Heart right ventricle (tissue), 16 donors: ENCODE measurements at regions not wholly inside any gene's neighbourhood (a gene's known extent, or its start where the extent isn't known, plus 50 kb on each side); places are given as distances from the start of the nearest gene placed in this dataset.

ENCODE experiments used
- ATAC-seq, 8 donors: fragments of 200-7000 bp; cut with Tn5 transposase; one replicate each; pipeline ENCODE4 v1.9.1; 2020; ENCODE audit warnings: mild to moderate bottlenecking in 8 of 8, moderate library complexity in 8 of 8, moderate number of reproducible peaks in 1 of 8
- DNase-seq, 2 donors: peaks; one replicate each; pipeline ENCODE4 v3.0.0-alpha.2; 2020
- H3K27ac ChIP-seq, 10 donors: fragments of 200-600 bp; sonication (generic) in 2 of 10; one replicate each; pipeline versions ENCODE4 v1.5.0 to v1.8.0; 2020 to 2022; ENCODE audit warnings: mild to moderate bottlenecking in 3 of 10
- H3K27me3 ChIP-seq, 7 donors: fragments of 200-600 bp; one replicate each; pipeline ENCODE4 v1.8.0; 2021 to 2022; ENCODE audit warnings: mild to moderate bottlenecking in 2 of 7
- H3K36me3 ChIP-seq, 9 donors: fragments of 200-600 bp; sonication (generic) in 1 of 9; one replicate each; pipeline versions ENCODE4 v1.5.0 to v1.8.0; 2020 to 2022; ENCODE audit warnings: mild to moderate bottlenecking in 2 of 9
- H3K4me1 ChIP-seq, 9 donors: fragments of 200-600 bp; sonication (generic) in 1 of 9; one replicate each; pipeline versions ENCODE4 v1.5.0 to v1.8.0; 2020 to 2022; ENCODE audit warnings: mild to moderate bottlenecking in 4 of 9
- H3K4me3 ChIP-seq, 10 donors: fragments of 200-600 bp; sonication (generic) in 2 of 10; one replicate each; pipeline versions ENCODE4 v1.5.0 to v1.8.0; 2020 to 2022; ENCODE audit warnings: mild to moderate bottlenecking in 7 of 10, moderate library complexity in 2 of 10
- H3K9me3 ChIP-seq, 11 donors: fragments of 200-600 bp in 10 of 11; sonication (generic) in 2 of 11; one replicate each; pipeline versions ENCODE4 v1.5.0 to v1.8.0; 2013 to 2022; ENCODE audit warnings: mild to moderate bottlenecking in 2 of 11, control low read depth in 1 of 11, moderate library complexity in 1 of 11
- WGBS, 2 donors: extraction: QIAGEN DNeasy Blood & Tissue Kit; methylation state at CpG; one replicate each; pipeline ENCODE4 v1.1.7; 2013; ENCODE audit warnings: inconsistent platforms in 1 of 2; 5-methylcytosine and 5-hydroxymethylcytosine counted together
- intact Hi-C, 10 donors: fragments of 100-400 bp; cut with DNase I; formaldehyde crosslinking; loops; one replicate each; pipeline versions ENCODE4 v1.11.1 to v1.14.2; 2022
- TF ChIP-seq, protein P1 (sequence below), 9 donors: fragments of 200-600 bp; sonication (generic) in 2 of 9; IDR thresholded peaks; one replicate each; pipeline versions ENCODE4 v1.5.0 to v1.8.0; 2021 to 2022; ENCODE audit warnings: antibody characterized with exemption in 9 of 9, mild to moderate bottlenecking in 5 of 9, moderate library complexity in 1 of 9
- donor health status: Arrhythmogenic right ventricular cardiomyopathy.
- donor health status: ischemic (EF 13 %, LVEDD 7.1; RV severe dilation, severe dysfunction).
- donor health status: healthy with polysubstance abuse.
- donor health status: DM: no; HTN: yes; CAD: no.
- donor health status: DM: no; HTN: no; CAD: no.
- donor health status: ischemic (EF 25% LVEDD 6.9; RV normal size, moderate dysfunction).
- donor health status: ischemic (EF 25% LVEDD 5.7; RV mildly dilated, moderate dysfunction).
- donor health status: healthy.
- donor health status: DM: yes; HTN: yes; CAD: no.
- donor health status: Ischemic cardiomyopathy.
- donor health status: ischemic (EF 35%, LVEDD 5.7; RV mildly dilated, moderate dysfunction).
- donor health status: nonischemic (EF 11% LVEDD 7.7; RV severe dilation, severe dysfunction).
- donor health status: DM: yes; HTN: yes; CAD: no.
- donor health status: PGD.
- donor health status: ischemic (EF 29% LVEDD 5.4; RV normal size, mild dysfunction).
- donor health status: nonischemic (EF 23%, LVEDD 6.1; RV moderate dilation, normal function).

DNA sequence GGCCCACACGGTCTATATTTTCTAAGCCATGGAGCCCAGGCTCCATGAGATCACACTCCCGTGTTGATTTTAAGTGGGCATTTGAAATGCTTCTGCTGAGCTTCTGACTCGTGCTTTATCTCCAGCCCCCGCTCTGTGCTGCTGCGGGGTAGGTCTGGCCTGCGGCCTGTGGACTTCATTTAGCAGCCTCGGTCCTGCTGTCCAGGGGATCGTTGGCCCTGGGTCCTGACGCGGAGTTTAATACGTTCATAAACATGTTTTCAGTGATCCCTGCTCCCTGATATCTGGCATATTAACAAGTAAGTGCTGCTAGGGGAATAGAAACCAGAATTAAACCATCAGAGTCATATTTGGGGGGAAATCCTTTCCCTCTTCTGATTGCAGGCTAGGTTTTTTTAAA, 540.3 kb upstream of the MGMT start:
- intact Hi-C loops = loop anchor here in 2 of 10 donors (5.0 to 10.0 kb wide), 2 partner anchors 96 to 1028 kb away; no protein-coding TSS in a partner anchor
- H3K4me1 ChIP-seq = peaks cover 0 to 40% (median 11%) of the 10 kb centered on the region in 9 donors
- peaks cover 0 to 14% (median 0%) of the 10 kb centered on the region in 7 donors for H3K27me3 ChIP-seq
- peak overlapping the region in 9 of 10 donors; percentile 9 to 76 (median 65) for H3K27ac ChIP-seq
- DNase-seq (peak; percentile 40 to 56), ATAC-seq (peak in 7 of 8 donors; percentile 50 to 80 (median 58))
- WGBS, 2 donors = 53 to 59% methylated on average over 11 of the region's 11 CpGs
- no peaks in the 10 kb centered on the region for H3K36me3 ChIP-seq
- TF ChIP-seq, protein P1, sequence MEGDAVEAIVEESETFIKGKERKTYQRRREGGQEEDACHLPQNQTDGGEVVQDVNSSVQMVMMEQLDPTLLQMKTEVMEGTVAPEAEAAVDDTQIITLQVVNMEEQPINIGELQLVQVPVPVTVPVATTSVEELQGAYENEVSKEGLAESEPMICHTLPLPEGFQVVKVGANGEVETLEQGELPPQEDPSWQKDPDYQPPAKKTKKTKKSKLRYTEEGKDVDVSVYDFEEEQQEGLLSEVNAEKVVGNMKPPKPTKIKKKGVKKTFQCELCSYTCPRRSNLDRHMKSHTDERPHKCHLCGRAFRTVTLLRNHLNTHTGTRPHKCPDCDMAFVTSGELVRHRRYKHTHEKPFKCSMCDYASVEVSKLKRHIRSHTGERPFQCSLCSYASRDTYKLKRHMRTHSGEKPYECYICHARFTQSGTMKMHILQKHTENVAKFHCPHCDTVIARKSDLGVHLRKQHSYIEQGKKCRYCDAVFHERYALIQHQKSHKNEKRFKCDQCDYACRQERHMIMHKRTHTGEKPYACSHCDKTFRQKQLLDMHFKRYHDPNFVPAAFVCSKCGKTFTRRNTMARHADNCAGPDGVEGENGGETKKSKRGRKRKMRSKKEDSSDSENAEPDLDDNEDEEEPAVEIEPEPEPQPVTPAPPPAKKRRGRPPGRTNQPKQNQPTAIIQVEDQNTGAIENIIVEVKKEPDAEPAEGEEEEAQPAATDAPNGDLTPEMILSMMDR (IDR thresholded peaks at IDR 0.05) = no peak
- H3K9me3 ChIP-seq = no peaks in the 10 kb centered on the region
- H3K4me3 ChIP-seq = no peak overlapping the region

DNA sequence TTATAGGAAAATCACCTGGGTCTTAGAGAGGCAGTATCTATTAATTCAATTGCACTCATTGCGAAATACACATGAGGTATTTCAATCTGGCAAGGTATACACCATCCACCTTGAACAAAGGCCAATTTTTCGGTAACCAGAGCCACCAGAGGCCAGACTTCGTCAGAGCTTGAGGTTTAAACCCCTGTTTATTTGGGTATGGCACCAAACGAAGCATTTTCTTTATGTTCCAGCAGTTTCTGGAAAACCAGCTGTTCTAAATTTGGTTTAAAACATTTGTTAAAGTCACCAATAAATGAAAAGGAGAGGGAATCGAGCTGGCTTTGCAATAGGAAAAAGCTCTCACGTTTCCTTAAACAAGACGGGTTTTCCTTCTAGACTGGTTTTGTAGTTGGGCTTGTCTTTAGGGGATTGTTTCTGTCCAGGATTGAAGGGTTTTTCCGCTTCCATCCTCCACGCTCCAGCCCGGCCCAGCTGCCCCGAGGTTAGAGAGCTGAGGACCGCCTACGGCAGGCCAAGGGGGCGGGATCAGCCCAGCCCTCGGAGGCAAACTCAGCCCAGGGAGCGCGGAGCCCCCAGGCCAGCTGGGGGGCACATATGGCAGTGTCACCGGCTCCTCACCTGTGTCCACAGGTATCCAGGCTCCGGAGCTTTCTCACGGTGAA, 539.4 kb upstream of the MGMT start:
- DNase-seq = peak; percentile 60 to 72
- intact Hi-C loops = loop anchor here in 2 of 10 donors (5.0 to 10.0 kb wide), 2 partner anchors 95 to 1027 kb away; no protein-coding TSS in a partner anchor
- peaks cover 0 to 14% (median 0%) of the 10 kb centered on the region in 7 donors for H3K27me3 ChIP-seq
- H3K4me3 ChIP-seq = no peak overlapping the region
- H3K36me3 ChIP-seq = no peaks in the 10 kb centered on the region
- TF ChIP-seq, protein P1 (IDR thresholded peaks at IDR 0.05) = no peak
- ATAC-seq = peak; percentile 72 to 86 (median 80)
- no peaks in the 10 kb centered on the region for H3K9me3 ChIP-seq
- peak overlapping the region; percentile 24 to 76 (median 63) for H3K27ac ChIP-seq
- peaks cover 0 to 40% (median 11%) of the 10 kb centered on the region in 9 donors for H3K4me1 ChIP-seq
- 33 to 39% methylated on average over 20 of the region's 20 CpGs for WGBS, 2 donors

DNA sequence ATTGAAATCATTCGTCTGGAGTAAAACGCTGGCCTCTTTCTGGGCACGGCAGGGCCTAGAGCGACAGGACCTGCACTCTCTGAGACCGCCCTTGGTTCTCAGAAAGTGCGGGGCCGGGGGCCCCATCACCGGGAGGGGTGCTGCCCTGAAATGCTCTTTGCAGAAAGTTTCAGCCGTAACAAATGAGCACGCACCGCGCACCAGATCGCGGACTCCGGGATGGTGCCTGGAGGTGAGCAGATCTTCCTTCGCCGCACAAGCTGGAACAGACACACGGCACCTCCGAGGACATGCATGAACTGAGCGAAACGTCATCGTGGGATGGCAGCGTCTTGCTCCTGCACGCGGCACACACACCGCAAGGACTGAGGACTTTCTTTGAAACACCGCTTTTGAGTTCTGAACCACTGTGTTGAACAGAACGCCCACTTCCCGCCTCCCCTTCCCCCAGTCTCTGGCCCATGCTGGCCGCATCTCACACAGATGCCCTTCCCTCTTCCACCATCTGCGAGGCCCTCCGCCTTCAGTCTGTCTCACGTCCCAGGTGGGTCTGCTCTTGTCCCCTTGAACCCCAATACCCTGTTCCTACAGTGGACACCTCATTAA, 538.7 kb upstream of the MGMT start:
- peak in 2 of 8 donors; percentile 1 to 51 for ATAC-seq
- intact Hi-C loops = loop anchor here in 2 of 10 donors (5.0 to 10.0 kb wide), 2 partner anchors 94 to 1026 kb away; no protein-coding TSS in a partner anchor
- 88 to 89% methylated on average over 33 of the region's 33 CpGs for WGBS, 2 donors

DNA sequence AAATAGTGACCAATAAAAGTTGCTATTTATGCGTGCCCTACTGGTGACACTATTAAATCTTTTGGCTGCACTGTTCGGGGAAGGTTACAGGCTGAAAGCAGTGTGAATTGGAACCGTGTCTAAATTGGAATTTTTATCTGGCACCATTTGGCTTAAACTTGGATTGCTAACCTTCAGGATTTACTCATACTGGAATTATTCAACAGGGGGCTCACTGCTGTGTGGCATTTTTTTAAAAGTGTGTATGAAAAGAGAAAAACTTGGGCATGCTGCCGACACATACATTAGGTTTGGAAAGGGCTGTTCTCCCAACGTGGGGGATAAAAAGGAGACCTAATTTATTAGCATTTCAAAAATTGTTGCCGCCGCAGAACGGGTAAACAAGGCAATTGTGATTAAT, 537.9 kb upstream of the MGMT start:
- Histone ChIP-seq H3K36me3 (no peaks in the 10 kb centered on the region), H3K9me3 (no peaks in the 10 kb centered on the region), H3K4me1 (peaks cover 0 to 40% (median 11%) of the 10 kb centered on the region in 9 donors), H3K27ac (peak overlapping the region in 2 of 10 donors; percentile 1 to 37), H3K4me3 (no peak overlapping the region), H3K27me3 (peaks cover 0 to 9% (median 0%) of the 10 kb centered on the region in 7 donors)
- ATAC-seq (no peak), DNase-seq (no peak)
- intact Hi-C loops = loop anchor here in 2 of 10 donors (5.0 to 10.0 kb wide), 2 partner anchors 93 to 1026 kb away; no protein-coding TSS in a partner anchor
- TF ChIP-seq, protein P1 (IDR thresholded peaks at IDR 0.05) = no peak
- WGBS, 2 donors = 67 to 71% methylated on average over 8 of the region's 8 CpGs

More for the DNA sequence above, 538.7 kb upstream of the MGMT start:
- Histone ChIP-seq H3K4me3 (no peak overlapping the region), H3K9me3 (no peaks in the 10 kb centered on the region), H3K27me3 (peaks cover 0 to 11% (median 0%) of the 10 kb centered on the region in 7 donors), H3K36me3 (no peaks in the 10 kb centered on the region), H3K4me1 (peaks cover 0 to 40% (median 11%) of the 10 kb centered on the region in 9 donors), H3K27ac (peak overlapping the region in 9 of 10 donors; percentile 24 to 76 (median 65))
- no peak for DNase-seq
- TF ChIP-seq, protein P1 (IDR thresholded peaks at IDR 0.05) = no peak
